ENCODE measurements at regions not wholly inside any gene's neighbourhood (a gene's known extent, or its start where the extent isn't known, plus 50 kb on each side); places are given as distances from the start of the nearest gene placed in this dataset.

DNA sequence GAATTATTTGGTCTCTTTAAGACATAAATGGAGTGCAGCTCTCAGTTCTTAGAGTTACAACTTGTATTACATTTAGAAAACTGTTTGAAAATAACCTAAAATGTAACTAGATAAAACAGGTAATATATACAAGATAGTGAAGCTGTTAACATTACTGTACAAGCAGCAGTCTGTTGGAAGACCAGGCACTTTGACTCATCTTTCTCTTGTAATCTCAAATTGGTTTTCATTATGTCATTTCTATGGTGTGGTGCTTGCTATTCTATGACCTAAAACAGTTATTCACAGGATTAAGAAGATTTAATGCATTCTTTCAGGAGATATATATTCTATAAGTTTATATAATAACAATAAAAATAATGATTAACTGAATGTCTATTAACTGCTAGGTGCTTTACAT, 282.5 kb upstream of the PITX2 start:
- no peak for FAIRE-seq
- ChIA-PET POLR2A (no interaction called here), SMC1A (ENCODE audit: uncharacterized antibody, unreplicated experiment) (no interaction called here), RAD21 (ENCODE audit: unreplicated experiment) (no interaction called here), CTCF (no interaction called here)
- H3K27ac ChIP-seq (ENCODE audit: control insufficient read depth, insufficient read depth): no peak overlapping the region
- in situ Hi-C loops (cut with MboI): no loop called here
- intact Hi-C loops (cut with micrococcal nuclease; ENCODE audit: unreplicated experiment): no loop called here
- no peaks in the 10 kb centered on the region for H3K27me3 ChIP-seq (replicated peaks in 1 of 2; ENCODE audit: control insufficient read depth in 2 of 2, insufficient read depth in 2 of 2, low read length in 1 of 2)
- no peak overlapping the region for H3K9ac ChIP-seq (ENCODE audit: control insufficient read depth, insufficient read depth, low read length)
- no peak for TF ChIP-seq SMC3 (IDR thresholded peaks at IDR 0.05; ENCODE audit: borderline replicate concordance, low read length)
- no peak for TF ChIP-seq RELA (IDR thresholded peaks at IDR 0.05; ENCODE audit: borderline replicate concordance, partially characterized antibody)
- TF ChIP-seq ATF3 (IDR thresholded peaks at IDR 0.05; ENCODE audit: borderline replicate concordance, extremely low read depth, low read depth, low read length): no peak
- no peak for TF ChIP-seq MYC (IDR thresholded peaks at IDR 0.05; ENCODE audit: insufficient read depth, insufficient read length, insufficient replicate concordance, low read length, severe bottlenecking)
- no peak for TF ChIP-seq KAT2A (conservative IDR thresholded peaks at IDR 0.05; ENCODE audit: control insufficient read depth, low read depth, low read length)
- TF ChIP-seq RAD21 (IDR thresholded peaks at IDR 0.05; ENCODE audit: insufficient read depth, low read depth, low read length): no peak
- TF ChIP-seq LARP7 (IDR thresholded peaks at IDR 0.05): no peak
- no peak for TF ChIP-seq IRF4 (IDR thresholded peaks at IDR 0.05; ENCODE audit: low read depth, low read length)
- TF ChIP-seq POU2F2 (IDR thresholded peaks at IDR 0.05; ENCODE audit: borderline replicate concordance, low read depth, low read length): no peak
- no peak for TF ChIP-seq FOXK2 (IDR thresholded peaks at IDR 0.05)
- no peaks in the 10 kb centered on the region for H3K36me3 ChIP-seq (ENCODE audit: control insufficient read depth in 2 of 2, insufficient read depth in 2 of 2, low read length in 1 of 2)
- no peak overlapping the region for H3K4me3 ChIP-seq
- ATAC-seq: no peak
- H4K20me1 ChIP-seq (ENCODE audit: control insufficient read depth, insufficient read depth): no peaks in the 10 kb centered on the region
- H3K79me2 ChIP-seq (ENCODE audit: control insufficient read depth, insufficient read depth, low read length): no peaks in the 10 kb centered on the region
- H3K4me1 ChIP-seq (ENCODE audit: control insufficient read depth, insufficient read depth, low read length): no peaks in the 10 kb centered on the region
- H3K4me2 ChIP-seq (ENCODE audit: control insufficient read depth, insufficient read depth): no peak overlapping the region
- H2AFZ ChIP-seq (ENCODE audit: control insufficient read depth, low read depth, low read length): no peak overlapping the region
- H3K9me3 ChIP-seq (replicated peaks; ENCODE audit: control insufficient read depth, insufficient read depth, low read length): no peaks in the 10 kb centered on the region
- no TSS peak for BruUV-seq (replicated peaks)
- DNase-seq (ENCODE audit: low read depth, low spot score): no peak
